Natural killer cell treated with Interleukin-12 subunit alpha and Interleukin-12 subunit beta and Interleukin-15 and Interleukin-18, amount 100 ng/mL, for 72 hours (primary cell): ENCODE measurements at regions not wholly inside any gene's neighbourhood (a gene's known extent, or its start where the extent isn't known, plus 50 kb on each side); places are given as distances from the start of the nearest gene placed in this dataset.

Experiments
- ATAC-seq, 2 donors: fragments of 150-1000 bp; cut with Tn5 transposase in 1 of 2; sonication (Bioruptor Pico), chemical (Tn5 transposase) in 1 of 2; 2 replicates each; pipeline ENCODE4 v1.10.0; 2021
- DNase-seq: peaks from one replicate; pipeline ENCODE4 v3.0.0; 2022; ENCODE audit warnings: low spot score
- H3K27ac Mint-ChIP-seq, 2 donors: 1 replicate in 1 of 2; 2 replicates in 1 of 2; pipeline ENCODE4 v1.8.0; 2022; ENCODE audit warnings: mixed read lengths in 2 of 2, mild to moderate bottlenecking in 1 of 2, moderate library complexity in 1 of 2
- H3K27me3 Mint-ChIP-seq, 2 donors: 1 replicate in 1 of 2; 2 replicates in 1 of 2; pipeline ENCODE4 v1.8.0; 2022; ENCODE audit warnings: mixed read lengths in 2 of 2
- H3K36me3 Mint-ChIP-seq: one replicate; pipeline ENCODE4 v1.8.0; 2022; ENCODE audit warnings: mixed read lengths
- H3K4me1 Mint-ChIP-seq, 2 donors: 1 replicate in 1 of 2; 2 replicates in 1 of 2; pipeline ENCODE4 v1.8.0; 2022; ENCODE audit warnings: low read depth in 2 of 2, mixed read lengths in 2 of 2, mild to moderate bottlenecking in 1 of 2
- H3K4me3 Mint-ChIP-seq: one replicate; pipeline ENCODE4 v1.8.0; 2022; ENCODE audit warnings: mixed read lengths
- H3K9me3 Mint-ChIP-seq: 2 replicates; pipeline ENCODE4 v1.8.0; 2022; ENCODE audit warnings: mixed read lengths

GRCh38 chr4:151829309-151829708, 68.5 kb upstream of the GATB start:
- ATAC-seq (no peak), DNase-seq (no peak)
- H3K4me1 Mint-ChIP-seq = no peaks in the 10 kb centered on the region
- no peaks in the 10 kb centered on the region for H3K9me3 Mint-ChIP-seq
- H3K27me3 Mint-ChIP-seq = peaks cover 8 to 20% of the 10 kb centered on the region in 2 donors
- no peak overlapping the region for H3K4me3 Mint-ChIP-seq
- no peak overlapping the region for H3K27ac Mint-ChIP-seq
- no peaks in the 10 kb centered on the region for H3K36me3 Mint-ChIP-seq

DNA sequence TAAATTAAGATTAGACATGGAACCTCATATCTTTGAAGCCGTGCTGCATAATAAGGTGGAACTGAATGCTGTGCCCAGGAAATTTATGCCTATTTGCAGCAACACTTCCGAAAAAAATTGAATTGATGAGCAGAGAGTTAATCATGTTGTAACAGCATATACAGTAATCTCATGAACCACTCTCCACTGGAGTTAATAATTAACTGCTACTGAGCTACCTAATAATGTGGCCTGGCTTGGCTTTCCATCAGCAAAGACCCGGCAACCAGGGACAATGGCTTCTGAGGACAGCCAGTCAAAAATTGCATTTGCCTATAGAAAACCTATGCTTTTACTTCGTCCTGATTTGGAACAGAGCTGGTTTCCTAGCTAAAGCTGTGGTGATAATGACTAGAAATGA, 63.8 kb upstream of the GATB start:
- ATAC-seq = no peak
- Mint-ChIP-seq H3K27me3 (peaks cover 21 to 27% of the 10 kb centered on the region in 2 donors), H3K27ac (no peak overlapping the region), H3K36me3 (no peaks in the 10 kb centered on the region), H3K9me3 (no peaks in the 10 kb centered on the region), H3K4me1 (no peaks in the 10 kb centered on the region), H3K4me3 (no peak overlapping the region)
- no peak for DNase-seq

DNA sequence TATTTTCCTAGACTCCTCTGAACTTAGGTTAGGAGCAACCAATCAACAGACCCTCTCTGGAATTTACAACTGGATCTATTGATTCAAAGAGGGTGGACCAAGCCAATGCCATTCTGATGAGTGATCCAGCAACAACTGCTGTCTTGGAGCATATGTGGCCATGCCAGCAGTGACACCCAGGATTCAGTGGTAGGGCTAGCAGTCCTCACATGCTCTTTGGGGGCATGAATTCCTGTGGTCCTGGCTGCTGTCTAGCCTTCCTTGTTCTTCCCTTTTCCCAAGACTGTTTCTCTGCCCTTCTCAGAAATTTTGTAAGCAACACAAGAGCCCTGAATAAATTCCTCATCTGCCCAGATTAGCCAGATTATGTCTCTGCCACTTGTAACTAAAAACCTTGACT, 61.5 kb upstream of the GATB start:
- ATAC-seq (no peak), DNase-seq (no peak)
- H3K9me3 Mint-ChIP-seq = no peaks in the 10 kb centered on the region
- no peak overlapping the region for H3K27ac Mint-ChIP-seq
- no peak overlapping the region for H3K4me3 Mint-ChIP-seq
- H3K4me1 Mint-ChIP-seq = no peaks in the 10 kb centered on the region
- H3K36me3 Mint-ChIP-seq = no peaks in the 10 kb centered on the region
- peaks cover 26 to 32% of the 10 kb centered on the region in 2 donors for H3K27me3 Mint-ChIP-seq

- DNase-seq (no peak), ATAC-seq (no peak)
- no peak overlapping the region for H3K4me3 Mint-ChIP-seq
- H3K27ac Mint-ChIP-seq = no peak overlapping the region
- H3K36me3 Mint-ChIP-seq = no peaks in the 10 kb centered on the region
- no peaks in the 10 kb centered on the region for H3K4me1 Mint-ChIP-seq
- peaks cover 32 to 36% of the 10 kb centered on the region in 2 donors for H3K27me3 Mint-ChIP-seq
- no peaks in the 10 kb centered on the region for H3K9me3 Mint-ChIP-seq
Measured at GRCh38 chr4:151820004-151820403, 59.2 kb upstream of the GATB start.

DNA sequence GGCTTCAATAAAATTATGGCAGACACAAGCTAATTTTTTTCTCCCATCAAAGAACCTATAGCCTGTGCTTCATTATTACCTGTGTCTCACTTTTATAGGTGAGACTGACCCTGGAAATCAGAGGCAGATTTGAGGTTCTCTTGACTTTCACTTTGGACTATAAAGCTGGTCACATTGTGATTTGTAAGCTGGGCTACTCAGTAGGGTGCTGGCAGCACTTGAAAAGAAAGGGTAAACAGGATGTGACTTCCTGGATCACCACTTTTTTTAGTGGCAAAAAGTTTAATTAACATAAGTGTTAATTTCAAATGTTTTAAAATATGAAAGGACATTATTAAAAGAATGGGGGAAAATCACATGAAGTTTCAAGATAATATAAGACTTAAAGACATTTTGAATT, 50.6 kb upstream of the GATB start:
- H3K4me1 Mint-ChIP-seq = no peaks in the 10 kb centered on the region
- no peak overlapping the region for H3K4me3 Mint-ChIP-seq
- no peaks in the 10 kb centered on the region for H3K36me3 Mint-ChIP-seq
- no peak for DNase-seq
- no peak overlapping the region for H3K27ac Mint-ChIP-seq
- no peak for ATAC-seq
- H3K9me3 Mint-ChIP-seq = no peaks in the 10 kb centered on the region
- peaks cover under 1 to 12% of the 10 kb centered on the region in 2 donors for H3K27me3 Mint-ChIP-seq
